Stimulated activated CD4-positive, alpha-beta T cell treated with anti-CD3 and anti-CD28 coated beads, Interleukin-1b, Interleukin-23, amount 100 ng/mL, for 48 hours (primary cell): ENCODE measurements at regions not wholly inside any gene's neighbourhood (a gene's known extent, or its start where the extent isn't known, plus 50 kb on each side); places are given as distances from the start of the nearest gene placed in this dataset.
A peak's percentile ranks its signal among the peaks of the same experiment; 100 is the strongest.

Source experiments
- DNase-seq: peaks from one replicate; pipeline ENCODE4 v3.0.0-alpha.2; 2020

- DNase-seq, result no peak
Measured at GRCh38 chr5:155878991-155879575, 447.9 kb upstream of the SGCD start.

GRCh38 chr5:155884041-155884440, 442.9 kb upstream of the SGCD start:
- DNase-seq, result peak; percentile 2

GRCh38 chr5:155885199-155885598, 441.8 kb upstream of the SGCD start:
- no peak for DNase-seq

- no peak for DNase-seq
Measured at GRCh38 chr5:155886311-155887031, 440.5 kb upstream of the SGCD start.

GRCh38 chr5:155895484-155895883, 431.5 kb upstream of the SGCD start:
- DNase-seq, result no peak

- no peak for DNase-seq
Measured at GRCh38 chr5:155897761-155898160, 429.2 kb upstream of the SGCD start.

GRCh38 chr5:155898284-155898683, 428.7 kb upstream of the SGCD start:
- DNase-seq, result no peak

GRCh38 chr5:155903791-155904190, 423.2 kb upstream of the SGCD start:
- no peak for DNase-seq

GRCh38 chr5:155905364-155905763, 421.6 kb upstream of the SGCD start:
- DNase-seq, result no peak

GRCh38 chr5:155906046-155906445, 420.9 kb upstream of the SGCD start:
- DNase-seq, result no peak

- DNase-seq, result no peak
Measured at GRCh38 chr5:155908543-155908942, 418.4 kb upstream of the SGCD start.

- DNase-seq, result no peak
Measured at GRCh38 chr5:155912291-155912690, 414.7 kb upstream of the SGCD start.

GRCh38 chr5:155914766-155915165, 412.2 kb upstream of the SGCD start:
- DNase-seq, result no peak

- no peak for DNase-seq
Measured at GRCh38 chr5:155915601-155916000, 411.4 kb upstream of the SGCD start.

- DNase-seq, result no peak
Measured at GRCh38 chr5:155919126-155919525, 407.8 kb upstream of the SGCD start.

GRCh38 chr5:155919725-155920124, 407.2 kb upstream of the SGCD start:
- DNase-seq, result no peak

GRCh38 chr5:155921621-155922020, 405.3 kb upstream of the SGCD start:
- no peak for DNase-seq

GRCh38 chr5:155923784-155924183, 403.2 kb upstream of the SGCD start:
- no peak for DNase-seq

GRCh38 chr5:155926031-155926430, 400.9 kb upstream of the SGCD start:
- no peak for DNase-seq

GRCh38 chr5:155926766-155927165, 400.2 kb upstream of the SGCD start:
- DNase-seq, result no peak

GRCh38 chr5:155929112-155929511, 397.9 kb upstream of the SGCD start:
- no peak for DNase-seq

GRCh38 chr5:155934964-155935363, 392.0 kb upstream of the SGCD start:
- DNase-seq, result no peak

- DNase-seq, result no peak
Measured at GRCh38 chr5:155935723-155936122, 391.2 kb upstream of the SGCD start.

GRCh38 chr5:155936520-155937406, 390.2 kb upstream of the SGCD start:
- DNase-seq, result no peak
